Epithelial cell of proximal tubule (primary cell): ENCODE measurements at regions not wholly inside any gene's neighbourhood (a gene's known extent, or its start where the extent isn't known, plus 50 kb on each side); places are given as distances from the start of the nearest gene placed in this dataset.

ENCODE experiments used
- DNase-seq: peaks from one replicate; pipeline ENCODE4 v3.0.0-alpha.2; 2011; ENCODE audit warnings: low read depth
- H3K4me3 ChIP-seq: 2 replicates; pipeline ENCODE4 v1.5.1; 2011; ENCODE audit warnings: low read depth, mild to moderate bottlenecking, low read length
- CTCF ChIP-seq: conservative IDR thresholded peaks from 2 replicates; pipeline ENCODE4 v1.5.1; 2012; ENCODE audit warnings: low read depth, mild to moderate bottlenecking, low read length

GRCh38 chr3:154684440-154684839 lies 254.4 kb upstream of the GPR149 start:
- no peak for TF ChIP-seq CTCF
- no peak overlapping the region for H3K4me3 ChIP-seq

GRCh38 chr3:154684021-154684420 lies 254.0 kb upstream of the GPR149 start:
- no peak for TF ChIP-seq CTCF
- no peak overlapping the region for H3K4me3 ChIP-seq
- DNase-seq = no peak

More at GRCh38 chr3:154684440-154684839, 254.4 kb upstream of the GPR149 start:
- DNase-seq = no peak

GRCh38 chr3:154678041-154678654 lies 248.2 kb upstream of the GPR149 start:
- DNase-seq = no peak
- TF ChIP-seq CTCF = no peak
- no peak overlapping the region for H3K4me3 ChIP-seq

- DNase-seq = no peak
- H3K4me3 ChIP-seq = no peak overlapping the region
- no peak for TF ChIP-seq CTCF
Observed at GRCh38 chr3:154668835-154669234, 238.8 kb upstream of the GPR149 start.

- TF ChIP-seq CTCF = no peak
- no peak overlapping the region for H3K4me3 ChIP-seq
- no peak for DNase-seq
Observed at GRCh38 chr3:154668187-154668586, 238.2 kb upstream of the GPR149 start.

- no peak overlapping the region for H3K4me3 ChIP-seq
- no peak for DNase-seq
- TF ChIP-seq CTCF = no peak
Observed at GRCh38 chr3:154666542-154666941, 236.6 kb upstream of the GPR149 start.

- no peak for DNase-seq
- no peak for TF ChIP-seq CTCF
- H3K4me3 ChIP-seq = no peak overlapping the region
Observed at GRCh38 chr3:154664714-154665113, 234.7 kb upstream of the GPR149 start.
